HG02798 (cell line): ENCODE measurements at regions not wholly inside any gene's neighbourhood (a gene's known extent, or its start where the extent isn't known, plus 50 kb on each side); places are given as distances from the start of the nearest gene placed in this dataset.
"Not testable (repeated sequence)": the region's sequence is repeated elsewhere in the genome, so short reads cannot be mapped to it uniquely, and the experiment has no call there.

Experiments used
- ATAC-seq: cut with Tn5 transposase; IDR thresholded peaks from one replicate; pipeline ENCODE4 v1.9.1; 2021; ENCODE audit warnings: mild to moderate bottlenecking; ENCODE audit not compliant: unreplicated experiment, poor library complexity

DNA sequence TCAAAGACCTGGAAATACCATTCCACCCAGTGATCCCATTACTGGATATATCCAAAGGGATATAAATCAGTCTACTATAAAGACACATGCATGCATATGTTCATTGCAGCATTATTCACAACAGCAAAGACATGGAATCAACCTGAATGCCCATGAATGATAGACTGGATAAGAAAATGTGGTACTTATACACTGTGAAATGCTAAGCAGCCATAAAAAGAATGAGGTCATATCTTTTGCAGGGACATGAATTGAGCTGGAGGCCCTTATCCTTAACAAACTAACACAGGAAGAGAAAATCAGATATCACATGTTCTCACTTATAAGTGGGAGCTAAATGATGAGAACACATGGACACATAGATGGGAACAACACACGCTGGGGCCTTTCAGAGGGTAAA is 174.0 kb upstream of the GIMD1 start:
- ATAC-seq, result not testable (repeated sequence)

- ATAC-seq, result no peak
Observed at GRCh38 chr4:106541253-106541652, 172.7 kb upstream of the GIMD1 start.

DNA sequence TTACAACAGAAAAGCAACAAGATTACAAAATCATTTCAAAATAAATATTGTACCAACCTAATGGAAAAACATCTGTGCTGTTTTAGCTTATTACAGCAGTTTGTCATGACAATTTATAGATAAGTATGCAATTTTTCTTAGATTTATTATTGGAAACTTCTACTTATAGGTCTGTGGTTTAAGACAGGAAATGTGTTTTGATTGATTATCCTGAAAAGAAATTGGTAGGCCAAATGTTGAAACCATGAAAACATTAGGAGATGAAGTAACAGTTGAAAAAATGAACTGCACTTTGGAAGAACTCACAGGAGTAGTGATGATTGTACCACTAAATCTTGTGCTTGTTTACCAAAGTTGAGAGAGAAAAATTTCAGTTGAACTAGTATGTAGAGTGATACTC is 162.2 kb upstream of the GIMD1 start:
- no peak for ATAC-seq

- no peak for ATAC-seq
Observed at GRCh38 chr4:106530024-106530361, 161.4 kb upstream of the GIMD1 start.

GRCh38 chr4:106529348-106530023 is 160.9 kb upstream of the GIMD1 start:
- no peak for ATAC-seq

DNA sequence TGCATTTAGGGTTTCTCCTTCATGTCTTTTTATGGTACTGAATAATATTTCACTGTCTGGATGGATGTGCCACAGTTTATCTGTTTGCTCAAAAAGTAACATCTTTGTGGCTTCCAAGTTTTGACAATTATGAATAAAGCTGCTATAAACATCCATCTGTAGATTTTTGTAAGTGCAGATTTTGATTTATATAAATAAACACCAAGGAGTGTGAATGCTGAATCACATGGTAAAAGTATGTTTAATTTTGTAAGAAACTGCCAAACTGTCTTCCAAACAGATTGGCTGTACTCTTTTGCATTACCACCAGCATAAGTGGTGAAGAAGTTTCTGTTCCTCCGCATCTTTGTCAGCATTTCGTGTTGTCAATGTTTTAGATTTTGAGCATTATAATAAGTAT is 158.7 kb upstream of the GIMD1 start:
- no peak for ATAC-seq

GRCh38 chr4:106525425-106525824 is 156.8 kb upstream of the GIMD1 start:
- ATAC-seq, result not testable (repeated sequence)

GRCh38 chr4:106524772-106525171 is 156.2 kb upstream of the GIMD1 start:
- not testable (repeated sequence) for ATAC-seq

DNA sequence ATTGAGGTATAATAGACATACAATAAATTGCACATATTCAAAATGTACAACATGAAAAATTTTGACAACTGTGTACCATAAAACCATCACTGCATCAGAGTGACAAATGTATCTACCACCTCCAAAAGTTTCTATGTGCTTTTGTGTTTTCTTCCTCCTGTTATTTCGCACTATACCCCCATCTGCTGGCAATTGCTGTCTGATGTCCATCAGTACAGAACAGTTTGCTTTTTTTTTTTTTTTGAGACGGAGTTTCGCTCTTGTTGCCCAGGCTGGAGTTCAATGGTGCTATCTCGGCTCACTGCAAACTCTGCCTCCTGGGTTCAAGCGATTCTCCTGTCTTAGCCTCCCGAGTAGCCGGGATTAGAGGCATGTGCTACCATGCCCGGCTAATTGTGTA is 154.3 kb upstream of the GIMD1 start:
- no peak for ATAC-seq

DNA sequence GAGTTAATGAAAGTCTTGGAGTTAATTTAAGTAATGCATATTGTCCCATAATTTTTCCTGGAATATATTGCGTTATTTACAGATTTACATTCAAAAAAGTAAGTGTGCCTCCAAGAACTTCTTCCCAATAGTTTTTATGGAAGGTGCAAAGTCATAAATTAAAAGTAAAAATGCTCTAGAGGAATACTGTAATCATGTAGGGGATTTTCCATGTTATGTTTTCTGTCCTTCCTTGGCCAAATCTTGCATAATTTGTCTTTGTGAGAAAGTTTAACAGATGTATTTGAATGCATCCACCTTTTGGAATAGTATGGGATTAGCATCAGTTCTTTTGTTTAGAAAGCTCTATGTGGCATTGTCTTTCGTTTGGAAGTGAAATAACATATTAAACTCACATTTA is 144.1 kb upstream of the GIMD1 start:
- ATAC-seq, result no peak

- ATAC-seq, result no peak
Observed at GRCh38 chr4:106507440-106507839, 138.9 kb upstream of the GIMD1 start.

DNA sequence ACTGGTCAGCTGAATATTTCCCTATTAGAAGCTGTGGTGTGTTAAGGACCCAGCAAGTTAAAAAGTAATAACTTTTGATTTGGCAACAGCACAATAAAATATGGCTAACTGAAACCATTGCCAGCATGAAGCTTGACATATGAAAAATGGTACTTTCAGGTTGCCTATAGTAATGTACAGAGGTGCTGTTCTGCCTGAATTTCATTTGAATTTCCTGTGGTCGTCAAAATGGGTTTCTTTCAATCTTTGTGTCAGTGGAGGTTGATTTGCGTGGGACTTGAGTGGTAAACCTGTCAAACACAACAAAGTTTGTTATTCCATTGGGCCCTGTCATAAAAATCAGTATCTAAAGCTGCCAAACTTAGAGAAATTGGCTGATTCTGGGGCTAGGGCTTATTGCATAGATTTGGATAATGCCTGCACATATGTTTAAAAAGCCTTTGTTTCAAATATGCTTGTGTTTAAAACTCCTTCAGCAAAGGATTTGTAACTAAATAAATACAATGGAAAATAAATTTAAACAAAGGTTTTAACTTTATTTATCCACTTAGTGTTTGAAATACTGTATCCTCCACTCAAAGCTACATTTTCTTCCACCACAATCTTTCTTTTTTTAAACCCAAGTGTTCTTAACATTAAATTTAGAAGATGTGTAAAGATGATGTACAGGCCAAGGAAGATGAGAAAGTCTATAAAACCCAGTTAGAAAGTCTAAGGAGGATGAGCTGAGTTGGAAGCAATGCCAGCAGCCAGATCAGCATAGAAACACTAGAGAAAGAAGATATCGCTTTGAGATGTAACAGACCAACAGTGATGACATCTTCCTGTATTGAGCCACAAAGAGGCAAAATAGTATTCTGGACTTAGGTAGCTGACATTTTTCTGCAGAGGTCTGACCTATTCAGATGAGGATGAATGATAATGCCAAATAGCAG is 134.8 kb upstream of the GIMD1 start:
- ATAC-seq, result no peak

- peak; percentile 83 for ATAC-seq
Observed at GRCh38 chr4:106502106-106502699, 133.6 kb upstream of the GIMD1 start.

DNA sequence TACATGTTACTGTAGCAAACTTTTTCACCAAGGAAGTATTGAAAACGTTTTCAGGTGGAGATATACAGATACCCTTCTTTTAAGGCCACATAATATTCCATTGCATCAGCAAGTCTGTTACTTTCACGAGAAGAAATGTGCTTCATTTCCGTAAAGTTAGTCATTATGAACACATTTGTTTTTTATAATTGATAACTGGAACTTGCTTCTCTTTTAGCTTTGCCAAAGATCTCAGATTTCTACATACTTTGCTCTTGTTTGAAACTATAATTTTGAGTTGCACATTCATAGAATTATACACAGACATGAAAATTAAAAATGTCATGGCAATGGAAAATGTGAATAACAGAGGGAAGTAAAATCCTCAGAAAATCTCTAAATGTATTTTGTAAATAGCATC is 128.7 kb upstream of the GIMD1 start:
- no peak for ATAC-seq

- ATAC-seq, result no peak
Observed at GRCh38 chr4:106496061-106496460, 127.5 kb upstream of the GIMD1 start.

GRCh38 chr4:106495476-106495875 is 126.9 kb upstream of the GIMD1 start:
- no peak for ATAC-seq

DNA sequence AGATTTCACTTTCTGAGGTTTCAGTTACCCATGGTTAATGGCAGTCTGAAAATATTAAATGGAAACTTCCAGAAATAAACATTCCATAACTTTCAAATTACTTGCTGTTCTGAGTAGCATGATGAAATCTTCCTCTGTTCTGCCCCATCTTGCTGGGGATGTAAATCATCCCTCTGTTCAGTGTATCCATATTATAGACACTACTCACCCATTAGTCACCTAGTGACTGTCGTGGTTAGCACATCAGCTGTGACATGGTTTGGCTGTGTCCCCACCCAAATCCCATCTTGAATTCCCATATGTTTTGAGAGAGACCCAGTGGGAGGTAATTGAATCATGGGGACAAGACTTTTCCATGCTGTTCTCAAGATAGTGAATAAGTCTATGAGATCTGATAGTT is 125.5 kb upstream of the GIMD1 start:
- ATAC-seq, result no peak

GRCh38 chr4:106493086-106493485 is 124.5 kb upstream of the GIMD1 start:
- ATAC-seq, result no peak

- no peak for ATAC-seq
Observed at GRCh38 chr4:106486533-106486932, 118.0 kb upstream of the GIMD1 start.

- ATAC-seq, result no peak
Observed at GRCh38 chr4:106481801-106482200, 113.2 kb upstream of the GIMD1 start.

DNA sequence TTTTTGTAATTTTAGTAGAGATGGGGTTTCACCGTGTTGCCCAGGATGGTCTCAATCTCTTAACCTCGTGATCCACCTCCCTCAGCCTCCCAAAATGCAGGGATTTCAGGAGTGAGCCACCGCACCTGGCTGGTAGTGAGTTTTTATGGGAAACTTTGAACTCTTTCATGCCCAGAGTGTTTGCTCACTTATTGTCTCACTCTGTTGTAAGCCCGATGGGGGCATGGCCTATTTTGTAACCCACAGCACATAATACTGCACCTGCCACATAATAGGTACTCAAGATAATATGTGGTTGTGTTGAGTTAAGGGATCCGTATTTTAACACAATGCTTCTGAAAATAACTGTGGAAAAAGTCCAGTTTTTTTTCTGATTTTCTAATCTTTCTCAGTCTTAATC is 109.6 kb upstream of the GIMD1 start:
- ATAC-seq, result no peak
